Activated naive CD8-positive, alpha-beta T cell treated with anti-CD3 and anti-CD28 coated beads, Interleukin-2, amount 50 U/mL, for 24 hours (primary cell): ENCODE measurements at regions not wholly inside any gene's neighbourhood (a gene's known extent, or its start where the extent isn't known, plus 50 kb on each side); places are given as distances from the start of the nearest gene placed in this dataset.
"Not testable (repeated sequence)": the region's sequence is repeated elsewhere in the genome, so short reads cannot be mapped to it uniquely, and the experiment has no call there.

Source experiments
- ATAC-seq: fragments of 150-1000 bp; cut with Tn5 transposase; one replicate; pipeline ENCODE4 v1.10.0; 2021
- DNase-seq: peaks from one replicate; pipeline ENCODE4 v3.0.0; 2021
- H3K27ac Mint-ChIP-seq: one replicate; pipeline ENCODE4 v1.8.0; 2021; ENCODE audit warnings: mild to moderate bottlenecking, mixed read lengths
- H3K27me3 Mint-ChIP-seq: one replicate; pipeline ENCODE4 v1.8.0; 2021; ENCODE audit warnings: mixed read lengths
- H3K36me3 Mint-ChIP-seq: one replicate; pipeline ENCODE4 v1.8.0; 2021; ENCODE audit warnings: low read depth, mixed read lengths
- H3K4me1 Mint-ChIP-seq: one replicate; pipeline ENCODE4 v1.8.0; 2021; ENCODE audit warnings: mixed read lengths
- H3K4me3 Mint-ChIP-seq: one replicate; pipeline ENCODE4 v1.8.0; 2021; ENCODE audit warnings: mild to moderate bottlenecking, moderate library complexity, mixed read lengths
- H3K9me3 Mint-ChIP-seq: one replicate; pipeline ENCODE4 v1.8.0; 2021; ENCODE audit warnings: mixed read lengths

- Mint-ChIP-seq H3K27me3 (no peaks in the 10 kb centered on the region), H3K4me1 (peaks cover 13% of the 10 kb centered on the region), H3K4me3 (no peak overlapping the region), H3K9me3 (no peaks in the 10 kb centered on the region), H3K27ac (no peak overlapping the region), H3K36me3 (no peaks in the 10 kb centered on the region)
- no peak for ATAC-seq
- no peak for DNase-seq
Observed at GRCh38 chr12:93006471-93007208, 77.5 kb upstream of the EEA1 start.

GRCh38 chr12:93007544-93007943 lies 78.4 kb upstream of the EEA1 start:
- no peak for DNase-seq
- no peak for ATAC-seq
- Mint-ChIP-seq H3K27ac (no peak overlapping the region), H3K4me3 (no peak overlapping the region), H3K4me1 (peaks cover 13% of the 10 kb centered on the region), H3K27me3 (no peaks in the 10 kb centered on the region), H3K36me3 (no peaks in the 10 kb centered on the region), H3K9me3 (no peaks in the 10 kb centered on the region)

GRCh38 chr12:93008044-93008778 lies 79.1 kb upstream of the EEA1 start:
- Mint-ChIP-seq H3K27ac (no peak overlapping the region), H3K4me3 (no peak overlapping the region), H3K9me3 (no peaks in the 10 kb centered on the region), H3K4me1 (peaks cover 13% of the 10 kb centered on the region), H3K27me3 (no peaks in the 10 kb centered on the region), H3K36me3 (no peaks in the 10 kb centered on the region)
- DNase-seq = no peak
- peak; percentile 36 for ATAC-seq

GRCh38 chr12:93008880-93009279 lies 79.8 kb upstream of the EEA1 start:
- not testable (repeated sequence) for H3K4me3 Mint-ChIP-seq, ATAC-seq, DNase-seq, H3K9me3 Mint-ChIP-seq, H3K27me3 Mint-ChIP-seq, H3K27ac Mint-ChIP-seq, H3K36me3 Mint-ChIP-seq
- H3K4me1 Mint-ChIP-seq = peaks cover 13% of the 10 kb centered on the region

GRCh38 chr12:93009533-93009932 lies 80.4 kb upstream of the EEA1 start:
- no peaks in the 10 kb centered on the region for H3K27me3 Mint-ChIP-seq
- ATAC-seq (no peak), DNase-seq (no peak)
- H3K4me1 Mint-ChIP-seq = peaks cover 13% of the 10 kb centered on the region
- no peaks in the 10 kb centered on the region for H3K36me3 Mint-ChIP-seq
- H3K4me3 Mint-ChIP-seq = no peak overlapping the region
- no peaks in the 10 kb centered on the region for H3K9me3 Mint-ChIP-seq
- no peak overlapping the region for H3K27ac Mint-ChIP-seq

- peaks cover 13% of the 10 kb centered on the region for H3K4me1 Mint-ChIP-seq
- no peaks in the 10 kb centered on the region for H3K36me3 Mint-ChIP-seq
- no peaks in the 10 kb centered on the region for H3K9me3 Mint-ChIP-seq
- H3K4me3 Mint-ChIP-seq = no peak overlapping the region
- ATAC-seq (no peak), DNase-seq (no peak)
- no peak overlapping the region for H3K27ac Mint-ChIP-seq
- no peaks in the 10 kb centered on the region for H3K27me3 Mint-ChIP-seq
Observed at GRCh38 chr12:93010461-93010860, 81.4 kb upstream of the EEA1 start.

- Mint-ChIP-seq H3K27me3 (no peaks in the 10 kb centered on the region), H3K36me3 (no peaks in the 10 kb centered on the region), H3K4me1 (peaks cover 13% of the 10 kb centered on the region), H3K27ac (no peak overlapping the region), H3K4me3 (no peak overlapping the region), H3K9me3 (no peaks in the 10 kb centered on the region)
- DNase-seq = no peak
- no peak for ATAC-seq
Observed at GRCh38 chr12:93011100-93011499, 82.0 kb upstream of the EEA1 start.

GRCh38 chr12:93015871-93016751 lies 87.0 kb upstream of the EEA1 start:
- H3K4me1 Mint-ChIP-seq = peaks cover 2% of the 10 kb centered on the region
- no peak overlapping the region for H3K4me3 Mint-ChIP-seq

GRCh38 chr12:93016752-93017350 lies 87.8 kb upstream of the EEA1 start:
- DNase-seq (no peak), ATAC-seq (no peak)
- H3K9me3 Mint-ChIP-seq = no peaks in the 10 kb centered on the region
- H3K27me3 Mint-ChIP-seq = no peaks in the 10 kb centered on the region
- no peak overlapping the region for H3K4me3 Mint-ChIP-seq
- H3K4me1 Mint-ChIP-seq = peaks cover 2% of the 10 kb centered on the region
- no peak overlapping the region for H3K27ac Mint-ChIP-seq
- no peaks in the 10 kb centered on the region for H3K36me3 Mint-ChIP-seq

More at GRCh38 chr12:93015871-93016751, 87.0 kb upstream of the EEA1 start:
- Mint-ChIP-seq H3K27me3 (no peaks in the 10 kb centered on the region), H3K36me3 (no peaks in the 10 kb centered on the region), H3K9me3 (no peaks in the 10 kb centered on the region), H3K27ac (no peak overlapping the region)
- no peak for ATAC-seq
- DNase-seq = no peak

GRCh38 chr12:93018610-93019009 lies 89.5 kb upstream of the EEA1 start:
- Mint-ChIP-seq H3K36me3 (no peaks in the 10 kb centered on the region), H3K27ac (no peak overlapping the region), H3K27me3 (no peaks in the 10 kb centered on the region), H3K9me3 (no peaks in the 10 kb centered on the region), H3K4me3 (no peak overlapping the region), H3K4me1 (peaks cover 2% of the 10 kb centered on the region)
- no peak for DNase-seq
- ATAC-seq = no peak

- Mint-ChIP-seq H3K36me3 (no peaks in the 10 kb centered on the region), H3K27me3 (no peaks in the 10 kb centered on the region), H3K4me3 (no peak overlapping the region), H3K27ac (no peak overlapping the region), H3K9me3 (no peaks in the 10 kb centered on the region), H3K4me1 (peaks cover 2% of the 10 kb centered on the region)
- ATAC-seq = no peak
- no peak for DNase-seq
Observed at GRCh38 chr12:93019212-93019927, 90.3 kb upstream of the EEA1 start.

GRCh38 chr12:93019975-93020630 lies 91.0 kb upstream of the EEA1 start:
- no peak for ATAC-seq
- peaks cover 2% of the 10 kb centered on the region for H3K4me1 Mint-ChIP-seq

More at GRCh38 chr12:93019975-93020630, 91.0 kb upstream of the EEA1 start:
- Mint-ChIP-seq H3K27ac (peak overlapping the region; percentile 30), H3K4me3 (no peak overlapping the region), H3K27me3 (no peaks in the 10 kb centered on the region), H3K36me3 (no peaks in the 10 kb centered on the region), H3K9me3 (no peaks in the 10 kb centered on the region)
- no peak for DNase-seq
